ENCODE measurements at regions not wholly inside any gene's neighbourhood (a gene's known extent, or its start where the extent isn't known, plus 50 kb on each side); places are given as distances from the start of the nearest gene placed in this dataset.

GRCh38 chr1:177869586-177869985 is 100.3 kb downstream of the SEC16B start:
- TF ChIP-seq CTCF (IDR thresholded peaks at IDR 0.05) (no peak), POLR2A (IDR thresholded peaks at IDR 0.05) (no peak)

Data from adrenal gland (tissue), 5 donors.